Upper lobe of left lung (tissue), 6 donors: ENCODE measurements at regions not wholly inside any gene's neighbourhood (a gene's known extent, or its start where the extent isn't known, plus 50 kb on each side); places are given as distances from the start of the nearest gene placed in this dataset.

ENCODE experiments used
- ATAC-seq, 2 donors: fragments of 200-7000 bp; cut with Tn5 transposase; one replicate each; pipeline ENCODE4 v1.9.1; 2022; ENCODE audit warnings: mild to moderate bottlenecking in 2 of 2, moderate library complexity in 2 of 2; ENCODE audit not compliant: low FRiP score in 2 of 2
- DNase-seq, 2 donors: peaks; one replicate each; pipeline ENCODE4 v3.0.0-alpha.2; 2019 to 2020
- H3K27ac ChIP-seq, 4 donors: fragments of 200-600 bp; sonication (generic); one replicate each; pipeline ENCODE4 v1.5.1; 2016 to 2019
- H3K27me3 ChIP-seq, 4 donors: fragments of 200-600 bp; sonication (generic); one replicate each; pipeline ENCODE4 v1.5.1; 2017 to 2019
- H3K36me3 ChIP-seq, 4 donors: fragments of 200-600 bp; sonication (generic); one replicate each; pipeline ENCODE4 v1.5.1; 2016 to 2019
- H3K4me1 ChIP-seq, 4 donors: fragments of 200-600 bp; sonication (generic); one replicate each; pipeline ENCODE4 v1.5.1; 2018 to 2019
- H3K4me3 ChIP-seq, 4 donors: fragments of 200-600 bp; sonication (generic); one replicate each; pipeline ENCODE4 v1.5.1; 2017 to 2019; ENCODE audit warnings: mild to moderate bottlenecking in 2 of 4, moderate library complexity in 1 of 4
- H3K9me3 ChIP-seq, 4 donors: fragments of 200-600 bp; sonication (generic); one replicate each; pipeline ENCODE4 v1.5.1; 2018 to 2019
- CTCF ChIP-seq, 6 experiments: fragments of 450-650 bp in 4 of 6; fragments of 200-600 bp in 2 of 6; sonication (generic) in 2 of 6; IDR thresholded peaks; one replicate each; pipeline ENCODE4 v1.5.1; 2016 to 2019; ENCODE audit warnings: antibody characterized with exemption in 6 of 6
- EP300 ChIP-seq, 4 donors: sonication (generic); formaldehyde crosslinking; IDR thresholded peaks; one replicate each; pipeline ENCODE4 v1.5.1; 2017; ENCODE audit warnings: antibody characterized with exemption in 4 of 4, control low read depth in 2 of 4
- POLR2A ChIP-seq, 4 donors: fragments of 450-650 bp; IDR thresholded peaks; one replicate each; pipeline ENCODE4 v1.5.1; 2016 to 2017; ENCODE audit warnings: antibody characterized with exemption in 4 of 4, mild to moderate bottlenecking in 2 of 4
- POLR2AphosphoS5 ChIP-seq, 2 donors: sonication (generic); formaldehyde crosslinking; IDR thresholded peaks; one replicate each; pipeline ENCODE4 v1.5.1; 2017; ENCODE audit warnings: antibody characterized with exemption in 2 of 2
- WGBS, 2 donors: methylation state at CpG; one replicate each; pipeline ENCODE4 v1.1.5; 2017 to 2018; 5-methylcytosine and 5-hydroxymethylcytosine counted together
- donor health status: DM: no; HTN: no; CAD: no; lungs with moderate emphysema.
- donor health status: DM: no; HTN: yes; CAD: no; lungs with severe emphysema.

DNA sequence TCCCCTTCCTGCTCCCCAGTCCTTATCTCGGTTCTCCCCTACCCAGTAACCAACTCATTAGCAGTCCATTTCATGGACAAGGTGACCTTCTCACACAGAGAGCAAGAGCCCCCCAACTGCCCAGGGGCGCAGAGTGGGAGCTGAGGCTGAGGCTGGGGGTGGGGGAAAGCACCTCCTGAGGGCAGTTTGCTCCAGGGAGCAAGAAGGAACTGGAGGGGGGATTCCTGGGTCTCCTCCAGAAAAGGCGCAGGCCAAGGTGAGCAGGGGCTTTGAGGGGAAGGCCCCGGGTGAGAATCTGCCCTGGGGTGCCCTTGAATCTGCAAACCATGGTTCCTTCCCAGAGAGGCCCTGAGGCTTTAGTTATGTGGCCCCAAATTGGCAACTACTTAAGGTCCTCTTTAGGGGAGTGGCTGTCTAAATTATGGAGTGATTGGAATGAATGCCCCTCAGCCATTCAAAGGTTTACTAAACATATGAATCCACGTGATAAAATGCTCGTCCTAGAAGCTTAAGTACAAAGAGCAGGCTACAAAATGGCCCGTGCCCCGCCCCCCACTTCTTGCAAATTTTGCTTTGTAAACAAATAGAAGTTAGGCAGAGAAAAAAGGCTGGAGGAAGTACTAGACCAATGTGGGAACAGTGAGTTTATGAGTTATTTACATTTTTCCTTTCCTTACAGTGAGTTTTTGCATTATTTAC lies 123.5 kb upstream of the HS6ST1 start:
- peak overlapping the region in 2 of 4 donors; percentile 36 to 57 for H3K27ac ChIP-seq
- peaks cover 21 to 40% (median 29%) of the 10 kb centered on the region in 4 donors for H3K4me1 ChIP-seq

DNA sequence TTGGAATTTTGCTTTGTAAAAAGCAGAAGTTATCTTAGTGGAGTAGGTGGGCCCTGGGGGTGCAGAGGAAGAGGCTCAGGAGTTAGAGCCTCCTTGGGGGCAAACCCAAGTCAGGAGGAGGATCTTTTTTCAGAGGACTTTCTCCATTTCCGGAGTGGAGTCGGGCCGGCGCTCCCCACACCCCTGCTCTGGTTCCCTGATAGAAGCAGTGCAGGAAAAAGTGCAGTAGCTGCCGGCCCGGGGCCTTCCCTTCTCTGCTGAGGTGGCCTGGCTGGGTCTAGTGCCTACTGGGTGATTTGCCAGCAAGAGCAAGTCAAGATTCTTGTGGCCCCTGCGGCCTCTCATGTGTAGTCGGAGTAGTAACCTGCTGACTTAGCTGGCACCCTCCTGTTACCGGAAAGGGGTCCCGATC lies 124.2 kb upstream of the HS6ST1 start:
- DNase-seq (peak in 1 of 2 donors; percentile 58), ATAC-seq (peak in 1 of 2 donors; percentile 40)
- Histone ChIP-seq H3K27me3 (no peaks in the 10 kb centered on the region), H3K36me3 (no peaks in the 10 kb centered on the region), H3K9me3 (no peaks in the 10 kb centered on the region), H3K4me1 (peaks cover 21 to 40% (median 29%) of the 10 kb centered on the region in 4 donors), H3K4me3 (no peak overlapping the region), H3K27ac (peak overlapping the region in 2 of 4 donors; percentile 36 to 57)
- 30 to 40% methylated on average over 10 of the region's 10 CpGs for WGBS, 2 donors
- TF ChIP-seq EP300 (IDR thresholded peaks at IDR 0.05), result no peak
- TF ChIP-seq CTCF (IDR thresholded peaks at IDR 0.05), result no peak
- no peak for TF ChIP-seq POLR2A (IDR thresholded peaks at IDR 0.05)
- TF ChIP-seq POLR2AphosphoS5 (IDR thresholded peaks at IDR 0.05), result no peak

More for the DNA sequence above, 123.5 kb upstream of the HS6ST1 start:
- WGBS, 2 donors, result 40 to 56% methylated on average over 5 to 8 of the region's 8 CpGs
- Histone ChIP-seq H3K27me3 (no peaks in the 10 kb centered on the region), H3K36me3 (no peaks in the 10 kb centered on the region), H3K9me3 (no peaks in the 10 kb centered on the region), H3K4me3 (no peak overlapping the region)
- ATAC-seq (no peak), DNase-seq (peak in 1 of 2 donors; percentile 44)
- TF ChIP-seq CTCF (IDR thresholded peaks at IDR 0.05) (no peak), POLR2A (IDR thresholded peaks at IDR 0.05) (no peak)

DNA sequence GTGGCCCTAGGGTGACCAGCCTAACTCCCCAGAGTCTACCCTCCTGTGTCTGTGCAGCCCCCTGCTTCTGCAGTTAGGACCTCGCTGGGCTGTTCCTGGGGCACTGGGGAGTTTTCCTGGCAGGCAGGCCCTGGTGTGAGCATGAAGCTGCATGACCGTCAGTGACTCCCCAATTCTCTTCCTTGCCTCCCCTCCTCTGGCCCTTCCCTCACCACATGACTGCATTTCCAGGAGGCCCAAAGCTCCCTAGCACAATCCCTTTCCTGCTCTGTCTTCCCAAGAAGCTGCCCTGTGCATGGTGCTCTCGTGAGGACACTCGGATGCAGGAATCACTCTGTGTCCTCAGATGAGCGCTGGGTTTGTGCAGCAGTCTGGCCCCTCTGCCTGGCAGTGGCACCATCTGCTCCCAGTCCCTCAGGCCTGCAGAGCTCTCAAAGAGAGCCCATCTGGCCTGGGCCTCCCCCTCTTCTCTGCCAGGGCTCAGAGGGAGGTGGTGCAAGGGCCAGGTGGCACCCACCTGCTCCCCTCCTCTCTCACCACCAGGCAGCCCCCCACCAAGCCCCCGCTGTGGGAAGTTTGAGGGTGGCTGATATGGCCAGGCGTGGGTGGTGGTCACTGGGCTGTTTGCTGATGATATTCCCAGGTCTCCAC lies 125.6 kb upstream of the HS6ST1 start:
- Histone ChIP-seq H3K4me1 (peaks cover 21 to 40% (median 29%) of the 10 kb centered on the region in 4 donors), H3K36me3 (no peaks in the 10 kb centered on the region), H3K27ac (no peak overlapping the region), H3K4me3 (no peak overlapping the region), H3K9me3 (no peaks in the 10 kb centered on the region), H3K27me3 (no peaks in the 10 kb centered on the region)
- ATAC-seq (no peak), DNase-seq (no peak)
- 89% methylated on average over 4 to 7 of the region's 7 CpGs for WGBS, 2 donors
- TF ChIP-seq EP300 (IDR thresholded peaks at IDR 0.05) (no peak), POLR2A (IDR thresholded peaks at IDR 0.05) (no peak), POLR2AphosphoS5 (IDR thresholded peaks at IDR 0.05) (no peak)

- no peaks in the 10 kb centered on the region for H3K36me3 ChIP-seq
- DNase-seq (no peak), ATAC-seq (no peak)
- TF ChIP-seq CTCF (IDR thresholded peaks at IDR 0.05) (no peak), POLR2AphosphoS5 (IDR thresholded peaks at IDR 0.05) (no peak), EP300 (IDR thresholded peaks at IDR 0.05) (no peak), POLR2A (IDR thresholded peaks at IDR 0.05) (no peak)
- peaks cover 21 to 40% (median 29%) of the 10 kb centered on the region in 4 donors for H3K4me1 ChIP-seq
- no peaks in the 10 kb centered on the region for H3K27me3 ChIP-seq
- 75 to 83% methylated on average over 10 of the region's 10 CpGs for WGBS, 2 donors
- no peak overlapping the region for H3K4me3 ChIP-seq
- no peak overlapping the region for H3K27ac ChIP-seq
- H3K9me3 ChIP-seq, result no peaks in the 10 kb centered on the region
These were observed 126.3 kb upstream of the HS6ST1 start for GRCh38 chr2:128444816-128445522.

GRCh38 chr2:128445523-128445900 lies 126.8 kb upstream of the HS6ST1 start:
- TF ChIP-seq POLR2A (IDR thresholded peaks at IDR 0.05), result no peak
- TF ChIP-seq POLR2AphosphoS5 (IDR thresholded peaks at IDR 0.05), result no peak
- no peak for TF ChIP-seq EP300 (IDR thresholded peaks at IDR 0.05)
- no peak for TF ChIP-seq CTCF (IDR thresholded peaks at IDR 0.05)
- no peak overlapping the region for H3K27ac ChIP-seq
- no peaks in the 10 kb centered on the region for H3K36me3 ChIP-seq
- no peak for ATAC-seq
- no peaks in the 10 kb centered on the region for H3K9me3 ChIP-seq
- DNase-seq, result no peak
- no peak overlapping the region for H3K4me3 ChIP-seq
- H3K27me3 ChIP-seq, result no peaks in the 10 kb centered on the region
- H3K4me1 ChIP-seq, result peaks cover 21 to 40% (median 29%) of the 10 kb centered on the region in 4 donors
- 61 to 77% methylated on average over 4 of the region's 4 CpGs for WGBS, 2 donors
